ENCODE measurements at regions not wholly inside any gene's neighbourhood (a gene's known extent, or its start where the extent isn't known, plus 50 kb on each side); places are given as distances from the start of the nearest gene placed in this dataset.

- TF ChIP-seq REST (IDR thresholded peaks at IDR 0.05; ENCODE audit: insufficient read depth in 1 of 2, low read depth in 2 of 2, low read length in 2 of 2) (0 out of 4 replicates have a peak, but pooled peaks of 1 of the 2 experiments have one; percentile 63), SIN3A (IDR thresholded peaks at IDR 0.05; ENCODE audit: borderline replicate concordance, insufficient read depth, low read length) (no peak)
These were observed 97.5 kb downstream of the SCGB2B2 start for GRCh38 chr19:34579281-34580054.

- no peak for TF ChIP-seq REST (IDR thresholded peaks at IDR 0.05; ENCODE audit: insufficient read depth in 1 of 2, low read depth in 2 of 2, low read length in 2 of 2)
- TF ChIP-seq SIN3A (IDR thresholded peaks at IDR 0.05; ENCODE audit: borderline replicate concordance, insufficient read depth, low read length): no peak
- TF ChIP-seq FOXP2 (optimal IDR thresholded peaks at IDR 0.05; ENCODE audit: borderline replicate concordance, extremely low read depth, extremely low read length, insufficient read depth): no peak
- no peak for TF ChIP-seq POLR2AphosphoS5 (IDR thresholded peaks at IDR 0.05; ENCODE audit: low read depth, low read length)
- TF ChIP-seq TAF1 (IDR thresholded peaks at IDR 0.05; ENCODE audit: borderline replicate concordance, insufficient read depth, low read length): no peak
These were observed 97.2 kb downstream of the WTIP start for GRCh38 chr19:34578751-34579150.

- TF ChIP-seq SIN3A (IDR thresholded peaks at IDR 0.05; ENCODE audit: borderline replicate concordance, insufficient read depth, low read length) (no peak), REST (IDR thresholded peaks at IDR 0.05; ENCODE audit: insufficient read depth in 1 of 2, low read depth in 2 of 2, low read length in 2 of 2) (no peak), FOXP2 (optimal IDR thresholded peaks at IDR 0.05; ENCODE audit: borderline replicate concordance, extremely low read depth, extremely low read length, insufficient read depth) (no peak), POLR2AphosphoS5 (IDR thresholded peaks at IDR 0.05; ENCODE audit: low read depth, low read length) (no peak), TAF1 (IDR thresholded peaks at IDR 0.05; ENCODE audit: borderline replicate concordance, insufficient read depth, low read length) (no peak)
These were observed 96.6 kb downstream of the WTIP start for GRCh38 chr19:34578173-34578572.

- TF ChIP-seq FOXP2 (optimal IDR thresholded peaks at IDR 0.05; ENCODE audit: borderline replicate concordance, extremely low read depth, extremely low read length, insufficient read depth): no peak
- TF ChIP-seq SIN3A (IDR thresholded peaks at IDR 0.05; ENCODE audit: borderline replicate concordance, insufficient read depth, low read length): no peak
- TF ChIP-seq REST (IDR thresholded peaks at IDR 0.05; ENCODE audit: insufficient read depth in 1 of 2, low read depth in 2 of 2, low read length in 2 of 2): no peak
- TF ChIP-seq POLR2AphosphoS5 (IDR thresholded peaks at IDR 0.05; ENCODE audit: low read depth, low read length): no peak
- no peak for TF ChIP-seq TAF1 (IDR thresholded peaks at IDR 0.05; ENCODE audit: borderline replicate concordance, insufficient read depth, low read length)
These were observed 96.1 kb downstream of the WTIP start for GRCh38 chr19:34577531-34578101.

Measured in PFSK-1 (cell line).